A549 (cell line): ENCODE measurements at regions not wholly inside any gene's neighbourhood (a gene's known extent, or its start where the extent isn't known, plus 50 kb on each side); places are given as distances from the start of the nearest gene placed in this dataset.

ENCODE experiments used
- ATAC-seq, 2 experiments: fragments of 200-7000 bp in 1 of 2; fragments of >200 bp in 1 of 2; cut with Nextera tagmentation in 1 of 2; cut with Tn5 transposase in 1 of 2; 3 replicates each; pipeline versions ENCODE4 v1.8.0 to v1.9.1; 2018 to 2020; ENCODE audit warnings: mild to moderate bottlenecking in 1 of 2, moderate library complexity in 1 of 2
- CTCF ChIA-PET: fragments of 300-600 bp; sonication (Branson Sonifier 250); formaldehyde crosslinking; extraction: SDS; loops from one replicate; lab custom pipeline; 2021; ENCODE audit warnings: antibody characterized with exemption, inconsistent platforms; lab: Yijun Ruan, JAX
- POLR2A ChIA-PET: fragments of 350-600 bp; formaldehyde crosslinking; extraction: SDS; loops from one replicate; lab custom pipeline; 2021; ENCODE audit warnings: antibody characterized with exemption, inconsistent platforms; lab: Yijun Ruan, JAX
- DNase-seq, 2 experiments: peaks; one replicate each; pipeline versions ENCODE4 v3.0.0 to v3.0.0-alpha.2; 2011 to 2016; ENCODE audit warnings: low read depth in 1 of 2, low spot score in 1 of 2
- FAIRE-seq: peaks from 2 replicates; lab custom pipeline; 2011; peaks lifted over from hg19 to GRCh38; lab: Jason Lieb, UNC
- H3K27ac ChIP-seq, 2 experiments: fragments of >200 bp; sonication (Bioruptor Twin); formaldehyde crosslinking; 3 replicates each; pipeline ENCODE4 v1.5.1; 2016 to 2017
- H3K4me1 ChIP-seq: fragments of >200 bp; sonication (Bioruptor Twin); formaldehyde crosslinking; 3 replicates; pipeline ENCODE4 v1.6.1; 2016
- H3K4me2 ChIP-seq: fragments of >200 bp; sonication (Bioruptor Twin); formaldehyde crosslinking; 3 replicates; pipeline ENCODE4 v1.6.1; 2016
- H3K4me3 ChIP-seq: fragments of >200 bp; sonication (Bioruptor Twin); formaldehyde crosslinking; 3 replicates; pipeline ENCODE4 v1.5.1; 2016
- H3K9me3 ChIP-seq: fragments of >200 bp; sonication (Bioruptor Twin); formaldehyde crosslinking; 3 replicates; pipeline ENCODE4 v1.6.1; 2016
- ATOH8 ChIP-seq: fragments of 250-450 bp; sonication (Bioruptor Pico); IDR thresholded peaks from 2 replicates; pipeline ENCODE4 v1.5.0; 2020; ENCODE audit warnings: low read depth, mild to moderate bottlenecking, moderate library complexity
- BCL3 ChIP-seq: fragments of >200 bp; sonication (Bioruptor Twin); formaldehyde crosslinking; IDR thresholded peaks from 3 replicates; pipeline ENCODE4 v1.6.1; 2016
- BHLHE40 ChIP-seq: IDR thresholded peaks from 2 replicates; pipeline ENCODE4 v1.6.1; 2012; ENCODE audit warnings: low read depth, low read length, inconsistent platforms
- CEBPB ChIP-seq, 2 experiments: fragments of >200 bp in 1 of 2; sonication (Bioruptor Twin) in 1 of 2; formaldehyde crosslinking in 1 of 2; IDR thresholded peaks; 2 replicates each; pipeline ENCODE4 v1.6.1; 2012 to 2016
- CHD2 ChIP-seq: fragments of 150-350 bp; IDR thresholded peaks from 2 replicates; pipeline ENCODE4 v1.6.1; 2014; ENCODE audit warnings: low read length; ENCODE audit not compliant: partially characterized antibody
- E2F6 ChIP-seq: IDR thresholded peaks from 2 replicates; pipeline ENCODE4 v1.6.1; 2012; ENCODE audit warnings: low read depth, borderline replicate concordance
- ESRRA ChIP-seq: fragments of 150-350 bp; IDR thresholded peaks from 2 replicates; pipeline ENCODE4 v1.6.1; 2014; ENCODE audit warnings: mild to moderate bottlenecking, low read length, borderline replicate concordance
- GATA3 ChIP-seq: IDR thresholded peaks from 2 replicates; pipeline ENCODE4 v1.6.1; 2012; ENCODE audit warnings: borderline replicate concordance
- HES2 ChIP-seq: fragments of >200 bp; sonication (Bioruptor Twin); formaldehyde crosslinking; IDR thresholded peaks from 2 replicates; pipeline ENCODE4 v1.6.1; 2016
- HEYL ChIP-seq: fragments of 250-450 bp; sonication (Bioruptor Pico); IDR thresholded peaks from 2 replicates; pipeline ENCODE4 v1.8.0; 2021; ENCODE audit warnings: mild to moderate bottlenecking, moderate library complexity
- HMGXB4 ChIP-seq: fragments of 250-450 bp; sonication (Bioruptor Pico); IDR thresholded peaks from 2 replicates; pipeline ENCODE4 v1.5.0; 2021; ENCODE audit warnings: mild to moderate bottlenecking, moderate library complexity, borderline replicate concordance
- HOXB13 ChIP-seq: fragments of 250-450 bp; sonication (Bioruptor Pico); IDR thresholded peaks from 2 replicates; pipeline ENCODE4 v1.5.0; 2020; ENCODE audit warnings: low read depth, mild to moderate bottlenecking, moderate library complexity
- HOXB5 ChIP-seq: fragments of 250-450 bp; sonication (Bioruptor Pico); IDR thresholded peaks from 2 replicates; pipeline ENCODE4 v1.5.0; 2020; ENCODE audit warnings: mild to moderate bottlenecking, moderate library complexity
- JUN ChIP-seq, 2 experiments: fragments of >200 bp; sonication (Bioruptor Twin); formaldehyde crosslinking; IDR thresholded peaks; 2 replicates in 1 of 2; 3 replicates in 1 of 2; pipeline ENCODE4 v1.6.1; 2016 to 2017
- KDM5A ChIP-seq: fragments of 200-600 bp; sonication (generic); IDR thresholded peaks from 2 replicates; pipeline ENCODE4 v1.6.1; 2016; ENCODE audit warnings: antibody characterized with exemption, mild to moderate bottlenecking
- MAX ChIP-seq: IDR thresholded peaks from 2 replicates; pipeline ENCODE4 v1.6.1; 2012
- MAZ ChIP-seq: fragments of 150-350 bp; IDR thresholded peaks from 2 replicates; pipeline ENCODE4 v1.6.1; 2014; ENCODE audit warnings: antibody characterized with exemption, low read depth, low read length, borderline replicate concordance
- MYC ChIP-seq: IDR thresholded peaks from 2 replicates; pipeline ENCODE4 v1.6.1; 2012; ENCODE audit warnings: mild to moderate bottlenecking, inconsistent platforms, low read length, improper control_type of control experiment, borderline replicate concordance
- PHF8 ChIP-seq: fragments of 200-600 bp; sonication (generic); IDR thresholded peaks from 2 replicates; pipeline ENCODE4 v1.6.1; 2016; ENCODE audit warnings: low read depth, mild to moderate bottlenecking, antibody characterized with exemption, moderate library complexity, borderline replicate concordance
- RAD21 ChIP-seq, 2 experiments: fragments of >200 bp in 1 of 2; sonication (Bioruptor Twin) in 1 of 2; formaldehyde crosslinking in 1 of 2; IDR thresholded peaks in 1 of 2; conservative IDR thresholded peaks in 1 of 2; 2 replicates in 1 of 2; 3 replicates in 1 of 2; pipeline ENCODE4 v1.6.1; 2012 to 2018; ENCODE audit warnings: inconsistent platforms in 1 of 2
- RCOR1 ChIP-seq: fragments of 150-350 bp; IDR thresholded peaks from 2 replicates; pipeline ENCODE4 v1.6.1; 2014; ENCODE audit warnings: antibody characterized with exemption, low read length, low read depth
- SREBF2 ChIP-seq: fragments of 450-650 bp; IDR thresholded peaks from 2 replicates; pipeline ENCODE4 v1.6.1; 2014; ENCODE audit warnings: mild to moderate bottlenecking, moderate library complexity
- TP53 ChIP-seq: fragments of 250-450 bp; sonication (Bioruptor Pico); IDR thresholded peaks from 2 replicates; pipeline ENCODE4 v1.5.0; 2021; ENCODE audit warnings: mild to moderate bottlenecking, moderate library complexity
- ZSCAN20 ChIP-seq: fragments of 250-450 bp; sonication (Bioruptor Pico); IDR thresholded peaks from 2 replicates; pipeline ENCODE4 v1.8.0; 2022; ENCODE audit warnings: mild to moderate bottlenecking, moderate library complexity
- WGBS: methylation state at CpG from one replicate; pipeline ENCODE4 v1.1.6; 2017; ENCODE audit errors: missing lambda C conversion rate; 5-methylcytosine and 5-hydroxymethylcytosine counted together

GRCh38 chr18:78330766-78331165, 648.9 kb upstream of the SALL3 start:
- no peak overlapping the region for H3K4me3 ChIP-seq
- FAIRE-seq, result no peak
- TF ChIP-seq ESRRA (no peak), JUN (IDR thresholded peaks at IDR 0.05) (no peak), KDM5A (no peak), RAD21 (conservative IDR thresholded peaks at IDR 0.05 in 1 of 2, IDR thresholded peaks at IDR 0.05 in 1 of 2) (no peak), HOXB5 (CRISPR knock-in tag) (no peak), CHD2 (no peak), ZSCAN20 (CRISPR knock-in tag) (no peak), GATA3 (no peak), HMGXB4 (CRISPR knock-in tag) (no peak), MYC (no peak), SREBF2 (no peak)
- TF ChIP-seq, all 56 proteins: peak for 0
- ChIA-PET CTCF (no interaction called here), POLR2A (no interaction called here)
- no peak overlapping the region for H3K4me2 ChIP-seq
- H3K27ac ChIP-seq, result no peak overlapping the region
- DNase-seq, result no peak
- 24% methylated on average over 10 of the region's 10 CpGs for WGBS
- no peaks in the 10 kb centered on the region for H3K9me3 ChIP-seq
- ATAC-seq, result no peak
- no peaks in the 10 kb centered on the region for H3K4me1 ChIP-seq

- FAIRE-seq, result no peak
- POLR2A ChIA-PET, result no interaction called here
Observed at GRCh38 chr18:78352910-78353309, 626.7 kb upstream of the SALL3 start.

GRCh38 chr18:78362198-78362597, 617.4 kb upstream of the SALL3 start:
- Histone ChIP-seq H3K9me3 (no peaks in the 10 kb centered on the region), H3K4me1 (no peaks in the 10 kb centered on the region), H3K4me3 (no peak overlapping the region), H3K27ac (no peak overlapping the region), H3K4me2 (no peak overlapping the region)
- ChIA-PET POLR2A (no interaction called here), CTCF (interaction anchor here (1.5 kb wide), 1 partner anchor 8 kb away, joined by 3 read pairs; no protein-coding TSS in a partner anchor)
- ATAC-seq (no peak), FAIRE-seq (no peak), DNase-seq (no peak)
- TF ChIP-seq ATOH8 (CRISPR knock-in tag), result no peak
- no peak for TF ChIP-seq CHD2
- TF ChIP-seq TP53 (CRISPR knock-in tag), result no peak
- TF ChIP-seq BHLHE40, result no peak
- TF ChIP-seq RCOR1, result no peak
- no peak for TF ChIP-seq SREBF2
- 23% methylated on average over 6 of the region's 15 CpGs for WGBS

More at GRCh38 chr18:78352910-78353309, 626.7 kb upstream of the SALL3 start:
- ATAC-seq, result no peak
- Histone ChIP-seq H3K27ac (no peak overlapping the region), H3K4me2 (no peak overlapping the region), H3K4me3 (no peak overlapping the region), H3K4me1 (no peaks in the 10 kb centered on the region), H3K9me3 (no peaks in the 10 kb centered on the region)
- 10% methylated on average over 5 of the region's 6 CpGs for WGBS
- DNase-seq, result no peak
- CTCF ChIA-PET, result no interaction called here
- TF ChIP-seq E2F6, result no peak
- no peak for TF ChIP-seq MAZ
- TF ChIP-seq HOXB13 (CRISPR knock-in tag), result no peak
- TF ChIP-seq MAX, result no peak
- TF ChIP-seq CEBPB (IDR thresholded peaks at IDR 0.05), result no peak
- TF ChIP-seq PHF8, result no peak
- TF ChIP-seq HES2, result no peak
- no peak for TF ChIP-seq BCL3
- TF ChIP-seq HEYL, result no peak
